ENCODE measurements at regions not wholly inside any gene's neighbourhood (a gene's known extent, or its start where the extent isn't known, plus 50 kb on each side); places are given as distances from the start of the nearest gene placed in this dataset.

- H3K4me3 ChIP-seq (ENCODE audit: low read depth, low read length), result no peak overlapping the region
Observed at GRCh38 chr18:37662099-37662498, 96.5 kb upstream of the CELF4 start.

DNA sequence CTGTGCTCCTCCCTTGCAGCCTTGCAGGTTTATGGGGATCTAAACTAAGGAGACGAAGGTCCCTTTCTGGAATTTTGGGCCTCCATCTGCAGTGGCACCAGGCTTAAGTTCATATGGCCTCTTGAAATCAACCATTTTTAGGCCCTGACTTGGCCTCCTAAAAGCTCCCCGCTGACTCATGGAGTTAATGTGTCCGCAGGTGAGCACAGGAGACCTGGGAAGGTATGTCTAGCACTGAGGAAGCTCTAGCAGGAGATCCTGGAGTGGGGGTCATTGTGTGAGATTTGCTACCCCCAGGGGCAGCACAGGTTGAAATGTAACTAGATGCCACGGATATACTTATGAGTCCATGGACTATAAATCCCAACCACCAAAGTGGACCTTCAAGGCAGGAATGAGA lies 95.9 kb upstream of the CELF4 start:
- no peak overlapping the region for H3K4me3 ChIP-seq (ENCODE audit: low read depth, low read length)

DNA sequence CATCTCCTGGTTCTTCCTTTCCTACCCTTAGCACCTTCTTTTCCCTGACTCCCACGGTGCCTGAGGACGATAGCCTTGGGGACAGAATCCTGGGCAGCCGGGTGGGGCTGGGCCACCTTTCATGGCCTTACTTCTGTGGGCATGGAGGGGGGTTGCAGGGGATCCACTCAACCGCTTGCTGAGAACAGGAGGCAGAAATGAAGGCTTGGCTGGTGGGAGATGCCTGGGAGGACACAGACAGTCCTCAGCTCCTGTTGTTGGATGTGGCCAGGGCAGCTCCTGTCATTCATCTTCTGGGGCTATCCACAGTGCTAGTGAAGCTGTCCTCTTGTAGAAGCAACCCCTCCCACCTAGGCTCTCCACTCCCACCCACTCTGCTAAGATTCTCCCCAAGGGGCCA lies 95.5 kb upstream of the CELF4 start:
- H3K4me3 ChIP-seq (ENCODE audit: low read depth, low read length), result no peak overlapping the region

DNA sequence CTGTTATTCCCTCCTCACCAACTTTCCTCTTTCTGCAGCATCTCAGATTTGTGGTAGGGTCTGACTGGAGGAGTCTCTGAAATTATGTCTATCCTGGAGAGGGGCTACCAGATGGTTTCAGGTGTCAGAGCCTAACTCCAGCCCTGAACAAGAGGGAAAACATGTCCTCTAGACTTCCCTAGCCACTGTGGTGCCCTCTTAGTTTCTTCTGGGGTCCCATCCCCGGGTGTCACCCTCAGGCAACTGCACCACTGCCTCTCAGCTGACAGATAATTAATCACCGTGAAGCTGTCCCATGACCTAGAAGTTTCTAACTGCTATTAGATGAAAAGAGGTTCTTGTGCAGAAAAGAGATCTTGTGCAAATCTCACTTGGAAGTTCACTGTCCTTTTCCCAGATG lies 95.1 kb upstream of the CELF4 start:
- no peak overlapping the region for H3K4me3 ChIP-seq (ENCODE audit: low read depth, low read length)

GRCh38 chr18:37659906-37660305 lies 94.3 kb upstream of the CELF4 start:
- no peak overlapping the region for H3K4me3 ChIP-seq (ENCODE audit: low read depth, low read length)

DNA sequence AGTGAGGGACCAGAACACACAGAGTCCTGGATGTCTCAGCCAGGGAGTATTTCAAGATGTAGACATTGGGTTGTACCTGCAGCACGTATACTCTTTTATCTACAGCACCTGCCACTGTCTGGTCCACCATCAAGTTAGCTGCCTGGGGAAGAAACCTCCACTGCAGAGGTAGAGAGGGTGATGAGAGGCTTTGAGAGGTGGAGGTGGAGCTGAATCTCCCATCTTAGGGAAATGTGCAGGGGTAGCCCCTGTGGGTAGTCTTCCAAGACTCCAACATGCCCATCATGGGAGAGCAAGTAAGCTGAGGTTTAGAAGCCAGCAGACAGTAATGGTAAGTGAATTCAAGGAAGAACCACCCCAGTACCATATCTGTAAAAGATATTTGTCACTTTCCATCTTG lies 93.3 kb upstream of the CELF4 start:
- no peak overlapping the region for H3K4me3 ChIP-seq (ENCODE audit: low read depth, low read length)

- H3K4me3 ChIP-seq (ENCODE audit: low read depth, low read length), result no peak overlapping the region
Observed at GRCh38 chr18:37657493-37657892, 91.9 kb upstream of the CELF4 start.

- no peak overlapping the region for H3K4me3 ChIP-seq (ENCODE audit: low read depth, low read length)
Observed at GRCh38 chr18:37654731-37655369, 89.3 kb upstream of the CELF4 start.

DNA sequence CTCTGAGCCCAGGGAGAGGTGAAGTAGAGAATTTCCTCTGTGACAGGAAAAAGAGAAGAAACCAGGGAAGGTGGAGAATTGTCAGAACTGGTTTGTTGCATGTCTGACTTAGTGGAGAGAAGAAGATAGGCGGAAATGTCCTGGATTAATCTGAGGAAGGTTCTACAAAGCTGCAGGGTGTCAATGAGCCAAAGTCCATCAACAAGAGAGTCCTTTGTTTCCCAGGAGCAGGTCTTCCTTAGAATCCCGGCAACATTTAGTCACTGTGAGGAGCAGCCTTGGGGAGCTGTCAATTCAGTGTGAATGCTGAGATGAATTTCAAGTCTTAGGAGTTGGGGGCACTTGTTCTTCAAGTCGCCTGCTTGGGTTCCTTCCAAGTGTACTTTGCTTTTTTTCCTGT lies 88.4 kb upstream of the CELF4 start:
- no peak overlapping the region for H3K4me3 ChIP-seq (ENCODE audit: low read depth, low read length)

DNA sequence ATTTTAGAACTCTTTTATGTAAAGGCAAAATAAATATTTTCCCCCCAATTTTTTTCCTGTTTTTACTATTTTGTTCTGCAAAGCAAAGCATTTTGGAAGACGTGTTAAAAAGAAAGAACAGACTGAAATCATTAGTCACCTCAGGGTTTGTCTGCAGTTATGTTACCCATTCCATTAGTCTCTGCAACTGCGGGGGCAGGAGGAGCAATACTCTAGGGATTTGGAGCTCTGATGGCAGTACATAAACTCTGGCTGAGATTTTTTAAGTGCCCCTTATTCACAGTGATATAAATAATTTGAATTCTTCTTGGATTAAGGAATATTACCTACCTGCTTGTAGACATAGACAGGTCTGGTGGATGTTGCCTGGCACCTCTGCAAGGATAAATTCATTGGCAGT lies 88.0 kb upstream of the CELF4 start:
- no peak overlapping the region for H3K4me3 ChIP-seq (ENCODE audit: low read depth, low read length)

- no peak overlapping the region for H3K4me3 ChIP-seq (ENCODE audit: low read depth, low read length)
Observed at GRCh38 chr18:37649930-37650329, 84.3 kb upstream of the CELF4 start.

GRCh38 chr18:37649416-37649815 lies 83.8 kb upstream of the CELF4 start:
- no peak overlapping the region for H3K4me3 ChIP-seq (ENCODE audit: low read depth, low read length)

DNA sequence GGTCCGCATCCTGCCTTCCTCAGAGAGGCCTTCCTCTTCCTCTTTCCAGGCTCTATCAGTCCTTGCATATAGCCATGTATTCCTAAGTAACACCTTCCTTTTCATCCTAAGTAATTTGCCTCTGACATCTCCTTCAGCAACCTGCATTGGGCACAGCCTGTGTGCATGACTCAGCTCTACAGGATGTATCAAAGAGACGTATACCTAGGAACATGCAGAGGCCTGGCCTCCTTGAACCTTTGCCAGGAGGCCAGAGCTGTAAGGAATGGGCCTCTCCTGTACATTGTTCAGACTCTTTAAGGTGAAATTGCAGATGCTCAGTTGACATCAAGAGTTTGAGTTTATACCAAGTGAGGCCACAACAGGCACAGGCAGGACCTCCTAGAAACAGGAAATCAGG lies 76.0 kb upstream of the CELF4 start:
- H3K4me3 ChIP-seq (ENCODE audit: low read depth, low read length), result no peak overlapping the region

- no peak overlapping the region for H3K4me3 ChIP-seq (ENCODE audit: low read depth, low read length)
Observed at GRCh38 chr18:37640504-37640903, 74.9 kb upstream of the CELF4 start.

DNA sequence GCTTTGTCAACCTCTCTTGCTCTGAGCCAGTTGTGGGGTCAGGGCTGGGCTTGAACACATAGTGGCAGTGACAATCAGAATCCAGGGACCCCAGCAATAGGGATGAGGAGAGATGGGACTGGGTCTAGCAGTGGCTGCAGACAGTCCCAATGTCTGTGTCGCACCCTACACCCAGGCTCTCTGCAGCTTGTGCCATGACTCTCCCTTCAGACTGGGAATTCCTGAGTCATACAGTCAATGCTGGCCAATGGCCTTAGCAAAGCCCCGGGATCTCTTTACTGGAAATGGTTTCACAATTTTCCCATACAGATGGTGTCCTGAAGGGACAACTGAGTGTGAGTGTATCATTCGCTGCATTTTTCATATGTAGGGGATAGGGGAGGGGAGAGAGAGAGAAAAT lies 74.2 kb upstream of the CELF4 start:
- H3K4me3 ChIP-seq (ENCODE audit: low read depth, low read length), result no peak overlapping the region

DNA sequence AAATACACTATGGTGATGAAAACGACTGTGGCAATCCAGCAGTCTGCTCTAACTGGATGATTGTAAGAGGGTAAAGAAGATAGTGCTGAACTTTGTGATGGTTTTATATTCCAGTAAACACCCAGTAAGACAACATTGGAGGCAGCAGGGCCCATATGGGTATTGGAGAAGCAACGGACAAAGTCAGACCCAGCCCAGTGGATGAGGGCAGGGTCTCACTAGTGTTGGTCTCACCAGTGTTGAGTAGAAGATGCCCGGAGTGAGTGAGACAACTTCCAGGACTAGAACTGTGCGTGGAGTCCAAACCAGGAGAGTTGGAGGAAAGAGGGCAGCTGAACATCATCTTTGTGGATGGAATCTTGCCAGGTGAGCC lies 71.9 kb upstream of the CELF4 start:
- no peak overlapping the region for H3K4me3 ChIP-seq (ENCODE audit: low read depth, low read length)

- H3K4me3 ChIP-seq (ENCODE audit: low read depth, low read length), result no peak overlapping the region
Observed at GRCh38 chr18:37636831-37637477, 71.4 kb upstream of the CELF4 start.

GRCh38 chr18:37634516-37634915 lies 68.9 kb upstream of the CELF4 start:
- H3K4me3 ChIP-seq (ENCODE audit: low read depth, low read length), result no peak overlapping the region

- no peak overlapping the region for H3K4me3 ChIP-seq (ENCODE audit: low read depth, low read length)
Observed at GRCh38 chr18:37631422-37631821, 65.8 kb upstream of the CELF4 start.

DNA sequence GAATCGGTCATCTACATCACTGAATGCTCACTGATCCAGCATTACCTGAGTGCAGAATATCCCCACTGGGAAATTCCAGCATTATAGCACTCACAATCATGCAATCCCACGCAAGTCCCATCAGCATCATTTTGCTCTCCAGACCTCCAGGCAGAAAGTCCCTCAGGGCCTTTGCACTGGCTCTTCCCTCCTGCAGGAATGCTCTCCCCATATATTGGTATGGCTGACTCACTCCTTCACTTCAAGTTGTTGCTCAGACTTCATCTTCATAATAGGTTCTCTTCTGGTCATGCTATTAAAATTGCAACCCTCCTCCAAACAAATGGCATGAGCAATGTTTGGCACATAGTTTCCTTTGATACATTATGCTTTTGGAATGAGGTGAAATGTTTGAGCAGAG lies 64.7 kb upstream of the CELF4 start:
- no peak overlapping the region for H3K4me3 ChIP-seq (ENCODE audit: low read depth, low read length)

- H3K4me3 ChIP-seq (ENCODE audit: low read depth, low read length), result no peak overlapping the region
Observed at GRCh38 chr18:37628470-37629220, 63.0 kb upstream of the CELF4 start.

DNA sequence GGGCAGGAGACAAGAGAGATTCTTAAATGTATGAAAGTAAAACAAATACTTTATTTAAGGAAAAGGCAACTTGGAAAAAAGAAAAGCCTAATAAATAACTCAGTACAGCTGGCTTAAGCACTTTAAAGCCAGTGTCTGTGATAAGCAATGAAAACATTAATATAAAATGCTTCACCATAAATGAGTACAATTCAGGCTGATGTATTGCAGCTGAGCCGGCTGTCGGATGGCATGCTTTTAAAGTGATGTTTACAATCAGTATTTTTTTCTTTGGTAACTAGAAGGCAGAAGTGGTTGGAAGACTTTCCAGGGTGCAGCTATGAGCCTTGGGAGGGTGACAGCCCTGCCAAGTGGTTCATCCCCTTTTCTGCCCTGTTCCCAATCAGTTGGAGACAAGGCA lies 58.7 kb upstream of the CELF4 start:
- no peak overlapping the region for H3K4me3 ChIP-seq (ENCODE audit: low read depth, low read length)
